ENCODE measurements at regions not wholly inside any gene's neighbourhood (a gene's known extent, or its start where the extent isn't known, plus 50 kb on each side); places are given as distances from the start of the nearest gene placed in this dataset.

DNA sequence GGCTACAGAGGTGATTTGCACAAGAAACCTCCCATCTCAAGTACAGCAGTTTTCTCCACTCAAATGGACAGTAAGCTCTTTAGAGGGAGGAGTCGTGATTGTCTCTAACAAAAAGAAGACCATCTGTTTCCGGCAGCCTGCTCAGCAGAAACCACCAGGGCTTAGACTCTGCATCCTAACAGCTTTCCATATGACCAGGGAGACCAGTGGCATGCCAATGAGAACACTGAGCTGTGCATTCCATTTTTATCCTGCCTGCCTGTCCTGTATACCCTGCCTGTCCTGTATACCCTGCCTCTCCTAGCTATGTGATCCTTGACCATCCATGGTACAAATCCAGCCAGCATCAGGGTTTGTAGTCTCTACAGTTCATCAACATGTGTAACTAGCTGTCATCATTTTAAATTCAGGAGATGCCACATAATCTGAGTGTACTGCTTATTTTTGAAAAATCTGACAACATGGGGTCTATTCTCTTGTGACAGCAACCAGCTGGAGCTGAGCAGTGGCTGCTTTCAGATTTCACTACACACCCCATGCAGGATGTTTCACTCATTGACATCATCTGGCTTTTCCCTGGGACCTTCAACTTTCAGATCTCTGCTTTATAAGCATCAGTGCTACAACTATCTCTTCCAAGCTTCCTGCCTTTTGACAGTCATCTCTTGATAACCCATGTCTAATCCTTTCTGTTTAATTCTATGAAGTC lies 50.5 kb upstream of the POU2AF2 start:
- no peak overlapping the region for H3K4me3 ChIP-seq (ENCODE audit: low read length in 2 of 2)
- H3K27ac ChIP-seq (ENCODE audit: low read length), result no peak overlapping the region
- no peaks in the 10 kb centered on the region for H3K4me1 ChIP-seq (ENCODE audit: control insufficient read depth, insufficient read depth, low read length)
- no peaks in the 10 kb centered on the region for H3K27me3 ChIP-seq (ENCODE audit: control insufficient read depth in 1 of 2, insufficient read depth in 2 of 2, low read length in 2 of 2)
- no peaks in the 10 kb centered on the region for H3K36me3 ChIP-seq (ENCODE audit: control insufficient read depth in 2 of 2, insufficient read depth in 2 of 2, low read length in 2 of 2)
- no peaks in the 10 kb centered on the region for H3K9me3 ChIP-seq (ENCODE audit: control insufficient read depth in 2 of 2, low read length in 2 of 2)
- H3K9ac ChIP-seq (ENCODE audit: low read length in 2 of 2), result no peak overlapping the region

DNA sequence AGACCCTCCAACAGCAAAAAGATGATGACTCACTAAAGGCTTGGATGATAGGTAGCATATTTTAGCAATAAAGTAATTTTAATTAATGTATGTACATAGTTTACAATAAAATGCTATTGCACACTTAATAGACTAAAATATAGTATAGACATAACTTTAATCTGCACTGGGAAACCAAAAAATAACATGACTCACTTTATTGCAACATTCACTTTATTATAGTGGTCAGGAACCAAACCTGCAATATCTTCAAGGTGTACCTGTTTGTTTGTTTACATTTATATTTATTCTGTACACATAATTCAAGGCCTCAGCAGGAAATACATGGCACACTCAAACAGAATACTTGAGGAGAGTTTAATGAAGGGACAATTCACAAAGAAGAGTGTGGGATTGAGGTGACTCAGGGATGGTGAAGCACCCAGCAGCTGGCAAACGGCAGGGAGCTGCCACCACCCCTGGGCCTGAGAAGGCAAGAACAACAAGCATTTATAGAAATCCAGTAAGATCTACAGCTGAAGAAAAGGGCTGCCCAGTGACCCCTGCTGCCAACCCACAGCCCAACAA lies 51.5 kb upstream of the POU2AF2 start:
- Histone ChIP-seq H3K9me3 (ENCODE audit: control insufficient read depth in 2 of 2, low read length in 2 of 2) (no peaks in the 10 kb centered on the region), H3K36me3 (ENCODE audit: control insufficient read depth in 2 of 2, insufficient read depth in 2 of 2, low read length in 2 of 2) (no peaks in the 10 kb centered on the region), H3K9ac (ENCODE audit: low read length in 2 of 2) (no peak overlapping the region), H3K27me3 (ENCODE audit: control insufficient read depth in 1 of 2, insufficient read depth in 2 of 2, low read length in 2 of 2) (no peaks in the 10 kb centered on the region), H3K27ac (ENCODE audit: low read length) (no peak overlapping the region), H3K4me1 (ENCODE audit: control insufficient read depth, insufficient read depth, low read length) (no peaks in the 10 kb centered on the region), H3K4me3 (ENCODE audit: low read length in 2 of 2) (no peak overlapping the region)

DNA sequence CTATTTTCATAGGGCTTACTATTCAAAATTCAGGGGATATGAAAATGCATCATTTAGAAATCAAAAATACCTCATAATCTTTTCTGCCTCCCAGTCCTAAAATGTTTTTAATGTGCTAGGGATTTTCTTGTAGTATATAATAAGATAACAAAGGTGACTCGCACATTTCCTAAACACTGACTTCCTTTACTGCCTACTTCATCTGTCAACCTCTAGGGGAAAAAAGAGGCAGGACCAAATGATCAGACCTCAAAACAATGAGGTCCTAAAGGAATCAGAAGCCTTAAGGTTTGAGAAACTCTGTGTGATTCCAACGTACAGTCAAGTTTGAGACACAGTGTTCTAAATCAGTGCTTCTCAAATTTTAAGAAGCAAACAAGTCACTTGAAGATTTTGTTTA lies 56.1 kb upstream of the POU2AF2 start:
- H3K9ac ChIP-seq (ENCODE audit: low read length in 2 of 2), result no peak overlapping the region
- H3K36me3 ChIP-seq (ENCODE audit: control insufficient read depth in 2 of 2, insufficient read depth in 2 of 2, low read length in 2 of 2), result no peaks in the 10 kb centered on the region
- H3K9me3 ChIP-seq (ENCODE audit: control insufficient read depth in 2 of 2, low read length in 2 of 2), result no peaks in the 10 kb centered on the region
- H3K4me3 ChIP-seq (ENCODE audit: low read length in 2 of 2), result no peak overlapping the region
- H3K4me1 ChIP-seq (ENCODE audit: control insufficient read depth, insufficient read depth, low read length), result no peaks in the 10 kb centered on the region
- H3K27ac ChIP-seq (ENCODE audit: low read length), result no peak overlapping the region
- H3K27me3 ChIP-seq (ENCODE audit: control insufficient read depth in 1 of 2, insufficient read depth in 2 of 2, low read length in 2 of 2), result no peaks in the 10 kb centered on the region

DNA sequence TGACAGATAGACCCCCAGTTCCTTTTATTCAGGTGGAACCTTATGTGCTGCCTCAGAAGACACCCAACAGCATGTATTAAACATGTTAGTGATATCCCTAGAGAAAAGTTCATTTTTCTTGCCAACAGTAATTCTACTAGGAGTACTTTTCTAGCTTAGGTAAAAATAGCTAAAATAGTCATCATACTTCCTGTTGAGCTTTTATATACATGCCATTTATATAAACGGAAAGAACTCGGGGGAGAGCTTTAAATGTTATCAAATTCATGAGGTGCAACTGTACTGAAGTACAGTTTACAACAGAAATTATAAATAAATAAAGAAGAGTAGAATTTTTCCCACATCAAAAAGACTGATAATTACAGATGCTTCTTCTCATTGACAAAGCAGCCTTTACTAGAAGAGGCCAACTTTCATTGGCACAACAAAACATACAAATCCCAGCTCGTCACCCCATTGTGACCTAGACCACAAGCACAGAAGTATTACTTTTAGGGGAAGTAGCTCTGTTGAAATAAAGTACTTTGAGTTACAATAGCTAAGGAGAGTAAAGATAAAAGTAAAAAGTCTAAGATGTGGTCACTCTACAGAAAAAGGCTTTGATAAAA lies 59.1 kb upstream of the POU2AF2 start:
- H3K27ac ChIP-seq (ENCODE audit: low read length), result no peak overlapping the region
- no peaks in the 10 kb centered on the region for H3K36me3 ChIP-seq (ENCODE audit: control insufficient read depth in 2 of 2, insufficient read depth in 2 of 2, low read length in 2 of 2)
- no peak overlapping the region for H3K4me3 ChIP-seq (ENCODE audit: low read length in 2 of 2)
- H3K4me1 ChIP-seq (ENCODE audit: control insufficient read depth, insufficient read depth, low read length), result no peaks in the 10 kb centered on the region
- H3K9ac ChIP-seq (ENCODE audit: low read length in 2 of 2), result no peak overlapping the region
- H3K27me3 ChIP-seq (ENCODE audit: control insufficient read depth in 1 of 2, insufficient read depth in 2 of 2, low read length in 2 of 2), result no peaks in the 10 kb centered on the region
- no peaks in the 10 kb centered on the region for H3K9me3 ChIP-seq (ENCODE audit: control insufficient read depth in 2 of 2, low read length in 2 of 2)

DNA sequence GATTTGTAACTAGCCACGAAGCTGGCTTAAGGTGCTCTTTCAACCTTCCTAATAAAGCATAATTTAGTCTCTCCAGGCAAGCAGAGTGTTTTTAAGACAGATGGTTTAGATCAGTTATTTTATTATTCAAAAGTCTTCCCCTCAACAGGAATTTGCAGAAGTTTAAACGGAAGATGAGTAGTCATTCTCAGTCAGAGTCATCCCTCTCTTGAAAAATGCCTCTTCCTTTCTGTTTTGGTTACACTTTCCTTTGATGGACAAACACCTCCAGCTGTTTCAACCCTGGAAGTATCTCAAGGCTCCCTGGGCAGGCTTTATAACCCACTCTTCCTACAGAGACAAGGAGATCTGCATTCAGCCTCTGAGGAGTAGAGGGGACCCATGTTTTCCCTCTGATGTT lies 60.3 kb upstream of the POU2AF2 start:
- no peaks in the 10 kb centered on the region for H3K27me3 ChIP-seq (ENCODE audit: control insufficient read depth in 1 of 2, insufficient read depth in 2 of 2, low read length in 2 of 2)
- H3K9ac ChIP-seq (ENCODE audit: low read length in 2 of 2), result no peak overlapping the region
- no peak overlapping the region for H3K27ac ChIP-seq (ENCODE audit: low read length)
- no peaks in the 10 kb centered on the region for H3K36me3 ChIP-seq (ENCODE audit: control insufficient read depth in 2 of 2, insufficient read depth in 2 of 2, low read length in 2 of 2)
- no peaks in the 10 kb centered on the region for H3K9me3 ChIP-seq (ENCODE audit: control insufficient read depth in 2 of 2, low read length in 2 of 2)
- no peaks in the 10 kb centered on the region for H3K4me1 ChIP-seq (ENCODE audit: control insufficient read depth, insufficient read depth, low read length)
- H3K4me3 ChIP-seq (ENCODE audit: low read length in 2 of 2), result no peak overlapping the region

DNA sequence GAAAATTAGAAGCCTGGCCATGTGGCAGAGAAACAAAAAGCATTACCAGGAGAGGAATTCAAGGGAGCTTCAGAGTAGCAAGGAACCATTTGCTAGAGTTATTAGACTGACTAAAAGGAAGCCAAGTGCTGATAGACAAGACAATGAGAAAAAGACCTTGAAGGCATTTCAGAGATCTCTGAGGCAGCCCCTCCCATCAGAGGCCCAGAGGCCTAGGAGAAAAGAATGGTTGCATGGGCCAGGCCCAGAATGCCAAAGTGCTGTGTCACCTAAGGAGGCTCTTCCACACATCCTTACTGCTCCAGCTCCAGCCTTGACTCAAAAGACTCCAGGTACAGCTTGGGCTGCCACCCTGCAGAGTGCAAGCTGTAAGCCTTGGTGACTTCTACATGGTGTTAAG lies 61.8 kb upstream of the POU2AF2 start:
- Histone ChIP-seq H3K36me3 (ENCODE audit: control insufficient read depth in 2 of 2, insufficient read depth in 2 of 2, low read length in 2 of 2) (no peaks in the 10 kb centered on the region), H3K9ac (ENCODE audit: low read length in 2 of 2) (no peak overlapping the region), H3K9me3 (ENCODE audit: control insufficient read depth in 2 of 2, low read length in 2 of 2) (no peaks in the 10 kb centered on the region), H3K4me1 (ENCODE audit: control insufficient read depth, insufficient read depth, low read length) (no peaks in the 10 kb centered on the region), H3K4me3 (ENCODE audit: low read length in 2 of 2) (no peak overlapping the region), H3K27ac (ENCODE audit: low read length) (no peak overlapping the region), H3K27me3 (ENCODE audit: control insufficient read depth in 1 of 2, insufficient read depth in 2 of 2, low read length in 2 of 2) (no peaks in the 10 kb centered on the region)

DNA sequence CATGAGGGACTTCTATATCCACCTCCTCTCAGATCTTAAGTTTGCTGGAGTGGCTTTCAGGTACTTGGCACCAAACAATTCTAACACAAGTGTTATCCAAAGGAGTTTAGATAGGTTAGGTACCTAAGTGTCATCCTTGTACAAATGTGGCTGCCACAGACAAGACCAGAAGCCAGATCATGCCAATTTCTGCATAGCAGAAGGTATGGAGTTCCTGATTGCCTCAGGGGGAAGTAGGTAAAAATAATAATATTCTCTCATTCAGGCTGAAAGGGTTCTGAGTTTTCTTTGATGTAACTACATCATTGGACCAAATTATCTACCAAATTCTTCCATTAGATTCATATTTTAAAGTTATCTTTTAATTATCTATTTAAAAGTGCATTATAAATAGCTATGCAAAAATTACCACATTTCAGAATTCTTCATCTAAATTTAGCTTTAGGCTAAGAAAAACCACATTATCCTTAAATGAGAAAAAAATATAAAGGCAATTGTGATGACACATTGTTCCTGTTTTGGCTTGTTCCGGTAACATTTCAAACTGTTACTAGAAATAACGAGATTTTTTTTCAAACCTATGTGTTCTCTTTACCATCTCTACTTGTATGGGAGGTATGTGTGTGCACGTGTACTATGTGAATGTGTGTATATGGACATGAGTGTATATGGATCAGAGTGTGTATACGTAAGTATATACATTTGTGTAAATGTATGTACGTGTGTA lies 66.2 kb upstream of the POU2AF2 start:
- Histone ChIP-seq H3K4me3 (ENCODE audit: low read length in 2 of 2) (no peak overlapping the region), H3K27me3 (ENCODE audit: control insufficient read depth in 1 of 2, insufficient read depth in 2 of 2, low read length in 2 of 2) (no peaks in the 10 kb centered on the region), H3K4me1 (ENCODE audit: control insufficient read depth, insufficient read depth, low read length) (no peaks in the 10 kb centered on the region), H3K27ac (ENCODE audit: low read length) (no peak overlapping the region), H3K9me3 (ENCODE audit: control insufficient read depth in 2 of 2, low read length in 2 of 2) (no peaks in the 10 kb centered on the region), H3K36me3 (ENCODE audit: control insufficient read depth in 2 of 2, insufficient read depth in 2 of 2, low read length in 2 of 2) (no peaks in the 10 kb centered on the region), H3K9ac (ENCODE audit: low read length in 2 of 2) (no peak overlapping the region)

DNA sequence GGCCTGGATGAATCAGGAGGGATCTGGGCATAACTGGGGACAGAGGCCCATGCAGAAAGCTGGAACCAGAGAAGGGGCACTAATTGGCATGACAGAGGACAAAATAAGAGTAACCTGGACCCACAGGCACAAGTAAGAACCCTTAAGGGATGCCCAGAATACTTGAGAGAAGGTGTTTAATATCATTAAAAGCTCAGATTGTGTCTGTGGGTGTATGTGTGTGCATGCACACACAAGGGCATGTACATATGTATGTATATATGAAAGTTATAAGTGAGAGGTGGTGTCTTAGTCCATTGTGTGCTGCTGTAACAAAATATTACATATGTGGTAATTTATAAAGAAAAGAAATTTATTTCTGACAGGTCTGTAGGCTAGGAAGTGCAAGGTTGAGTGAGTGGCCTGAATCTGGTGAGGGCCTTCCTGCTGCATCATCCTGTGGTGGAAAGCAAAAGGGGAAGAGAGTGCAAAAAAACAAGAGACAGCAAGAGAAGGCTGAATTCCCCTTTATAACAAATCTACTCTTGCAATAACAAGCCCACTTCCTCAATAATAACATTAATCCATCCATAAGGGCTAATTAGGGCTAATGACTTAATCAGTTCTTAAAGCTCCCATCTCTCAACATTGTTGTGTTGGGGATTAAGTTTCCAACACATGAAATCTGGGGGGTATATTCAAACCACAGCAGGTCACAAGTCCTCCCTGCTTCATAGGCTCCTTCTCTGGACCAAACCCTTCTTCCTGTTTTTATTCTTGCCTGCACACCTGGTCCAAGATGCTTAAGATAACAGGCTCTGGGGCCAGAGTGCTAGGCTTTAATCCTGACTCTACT lies 68.3 kb upstream of the POU2AF2 start:
- Histone ChIP-seq H3K9me3 (ENCODE audit: control insufficient read depth in 2 of 2, low read length in 2 of 2) (no peaks in the 10 kb centered on the region), H3K4me3 (ENCODE audit: low read length in 2 of 2) (no peak overlapping the region), H3K4me1 (ENCODE audit: control insufficient read depth, insufficient read depth, low read length) (no peaks in the 10 kb centered on the region), H3K36me3 (ENCODE audit: control insufficient read depth in 2 of 2, insufficient read depth in 2 of 2, low read length in 2 of 2) (no peaks in the 10 kb centered on the region), H3K27me3 (ENCODE audit: control insufficient read depth in 1 of 2, insufficient read depth in 2 of 2, low read length in 2 of 2) (no peaks in the 10 kb centered on the region), H3K9ac (ENCODE audit: low read length in 2 of 2) (no peak overlapping the region), H3K27ac (ENCODE audit: low read length) (no peak overlapping the region)

DNA sequence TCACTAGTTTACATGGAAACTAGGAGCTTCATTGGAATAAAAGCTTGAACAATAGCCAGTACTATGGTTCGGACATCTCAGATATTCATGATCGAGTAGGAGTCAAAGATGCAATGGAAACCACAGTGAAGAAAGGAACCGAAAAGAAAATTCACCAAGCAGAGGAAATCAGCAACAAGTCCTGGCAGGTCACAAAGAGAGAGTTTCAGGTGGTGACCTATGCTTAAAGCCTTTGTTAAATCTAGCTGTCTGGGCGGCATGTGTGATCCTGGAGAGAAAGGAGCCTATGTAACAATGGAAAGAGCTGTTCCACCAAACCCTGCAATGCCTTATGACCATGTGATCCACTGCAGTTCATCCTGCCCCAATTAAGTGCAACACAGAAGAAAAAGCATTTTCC lies 68.9 kb upstream of the POU2AF2 start:
- Histone ChIP-seq H3K9ac (ENCODE audit: low read length in 2 of 2) (no peak overlapping the region), H3K9me3 (ENCODE audit: control insufficient read depth in 2 of 2, low read length in 2 of 2) (no peaks in the 10 kb centered on the region), H3K27ac (ENCODE audit: low read length) (no peak overlapping the region), H3K4me3 (ENCODE audit: low read length in 2 of 2) (no peak overlapping the region), H3K4me1 (ENCODE audit: control insufficient read depth, insufficient read depth, low read length) (no peaks in the 10 kb centered on the region), H3K36me3 (ENCODE audit: control insufficient read depth in 2 of 2, insufficient read depth in 2 of 2, low read length in 2 of 2) (no peaks in the 10 kb centered on the region), H3K27me3 (ENCODE audit: control insufficient read depth in 1 of 2, insufficient read depth in 2 of 2, low read length in 2 of 2) (no peaks in the 10 kb centered on the region)

DNA sequence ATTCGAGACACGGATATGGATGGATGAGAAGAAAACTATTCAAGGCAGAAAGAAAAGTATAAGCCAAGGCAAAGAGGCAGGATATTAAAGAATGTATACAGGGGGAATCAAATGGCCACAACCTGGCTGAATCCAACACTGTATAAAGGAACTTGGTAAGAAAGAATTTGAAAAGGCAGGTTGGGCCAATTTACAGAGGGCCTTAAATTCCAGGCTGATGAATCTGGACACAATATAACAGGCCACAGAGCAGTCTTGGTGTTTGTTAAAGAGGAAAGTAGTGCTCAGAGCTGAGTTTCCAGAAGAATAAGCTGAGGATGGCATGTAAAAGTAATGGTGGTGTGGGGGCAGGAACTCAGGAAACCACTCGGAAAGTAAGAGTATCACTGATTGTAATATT lies 72.3 kb upstream of the POU2AF2 start:
- H3K9ac ChIP-seq (ENCODE audit: low read length in 2 of 2), result no peak overlapping the region
- no peak overlapping the region for H3K27ac ChIP-seq (ENCODE audit: low read length)
- no peak overlapping the region for H3K4me3 ChIP-seq (ENCODE audit: low read length in 2 of 2)
- no peaks in the 10 kb centered on the region for H3K4me1 ChIP-seq (ENCODE audit: control insufficient read depth, insufficient read depth, low read length)
- no peaks in the 10 kb centered on the region for H3K27me3 ChIP-seq (ENCODE audit: control insufficient read depth in 1 of 2, insufficient read depth in 2 of 2, low read length in 2 of 2)
- no peaks in the 10 kb centered on the region for H3K9me3 ChIP-seq (ENCODE audit: control insufficient read depth in 2 of 2, low read length in 2 of 2)
- H3K36me3 ChIP-seq (ENCODE audit: control insufficient read depth in 2 of 2, insufficient read depth in 2 of 2, low read length in 2 of 2), result no peaks in the 10 kb centered on the region

All from stomach smooth muscle (tissue), 2 donors.